Calu3 (cell line): ENCODE measurements at regions not wholly inside any gene's neighbourhood (a gene's known extent, or its start where the extent isn't known, plus 50 kb on each side); places are given as distances from the start of the nearest gene placed in this dataset.

ENCODE experiments used
- BruUV-seq: library from RNA; stranded (reverse); fragments of 400-500 nt; replicated peaks from 2 replicates; lab custom pipeline; 2021; lab: Mats Ljungman, UMichigan
- CTCF ChIA-PET: fragments of 300-600 bp; sonication (Branson Sonifier 250); formaldehyde crosslinking; loops from one replicate; lab custom pipeline; 2022; ENCODE audit warnings: antibody characterized with exemption; lab: Charles Lee
- DNase-seq: peaks from one replicate; pipeline ENCODE4 v3.0.0; 2022
- H3K27ac Mint-ChIP-seq: one replicate; pipeline ENCODE4 v1.8.0; 2022; ENCODE audit warnings: mixed read lengths; ENCODE audit not compliant: unreplicated experiment
- H3K27me3 Mint-ChIP-seq: one replicate; pipeline ENCODE4 v1.8.0; 2022; ENCODE audit warnings: mixed read lengths; ENCODE audit not compliant: unreplicated experiment
- H3K36me3 Mint-ChIP-seq: one replicate; pipeline ENCODE4 v1.8.0; 2022; ENCODE audit warnings: mild to moderate bottlenecking, moderate library complexity, mixed read lengths; ENCODE audit not compliant: insufficient read depth, unreplicated experiment
- H3K4me1 Mint-ChIP-seq: one replicate; pipeline ENCODE4 v1.8.0; 2022; ENCODE audit warnings: mild to moderate bottlenecking, low read depth, mixed read lengths; ENCODE audit not compliant: unreplicated experiment
- H3K4me3 Mint-ChIP-seq: one replicate; pipeline ENCODE4 v1.8.0; 2022; ENCODE audit warnings: mild to moderate bottlenecking, low read depth, moderate library complexity, mixed read lengths; ENCODE audit not compliant: unreplicated experiment
- H3K9me3 Mint-ChIP-seq: one replicate; pipeline ENCODE4 v1.8.0; 2022; ENCODE audit warnings: low read depth, mixed read lengths; ENCODE audit not compliant: unreplicated experiment
- intact Hi-C: fragments of 100-400 bp; cut with micrococcal nuclease; formaldehyde crosslinking; loops from one replicate; pipeline ENCODE4 v1.10.0; 2022; ENCODE audit not compliant: unreplicated experiment
- TF ChIP-seq, protein P1 (sequence below): fragments of 200-600 bp; IDR thresholded peaks from one replicate; pipeline ENCODE4 v1.8.0; 2022; ENCODE audit warnings: antibody characterized with exemption; ENCODE audit not compliant: unreplicated experiment

DNA sequence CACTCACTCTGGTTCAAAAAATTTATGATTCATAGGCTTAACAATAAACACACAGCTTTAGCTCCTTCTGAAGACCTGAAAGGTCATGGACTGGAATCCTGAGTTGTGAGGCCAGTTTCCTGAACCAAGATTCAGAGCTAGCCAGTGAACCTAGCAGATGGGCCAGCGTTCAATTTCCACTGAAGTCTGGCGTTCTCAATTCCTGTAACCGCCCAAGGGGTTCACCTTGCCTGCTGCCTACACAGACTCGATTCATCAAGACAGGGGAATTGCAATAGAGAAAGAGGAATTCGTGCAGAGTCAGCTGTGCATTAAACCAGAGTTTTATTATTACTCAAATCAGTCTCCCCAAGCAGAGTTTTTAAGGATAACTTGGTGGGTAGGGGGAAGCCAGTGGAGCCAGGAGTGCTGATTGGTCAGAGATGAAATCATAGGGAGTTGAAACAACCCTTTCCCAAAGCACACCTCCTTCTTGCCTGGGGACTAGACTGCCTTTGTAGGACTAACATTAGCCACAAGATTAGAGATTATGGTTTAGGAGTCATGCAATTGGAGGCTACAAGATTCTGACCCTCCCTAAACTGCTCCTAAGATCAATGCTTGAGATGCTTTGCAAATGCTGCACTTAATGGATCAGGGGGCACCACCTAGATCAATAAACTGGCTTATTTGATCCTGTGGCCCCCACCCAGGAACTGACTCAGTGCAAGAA, 117.5 kb upstream of the SHB start:
- Mint-ChIP-seq H3K27me3 (no peaks in the 10 kb centered on the region), H3K27ac (no peak overlapping the region), H3K4me3 (no peak overlapping the region), H3K9me3 (no peaks in the 10 kb centered on the region), H3K4me1 (no peaks in the 10 kb centered on the region), H3K36me3 (no peaks in the 10 kb centered on the region)
- no peak for DNase-seq
- BruUV-seq, result no TSS peak
- TF ChIP-seq, protein P1, sequence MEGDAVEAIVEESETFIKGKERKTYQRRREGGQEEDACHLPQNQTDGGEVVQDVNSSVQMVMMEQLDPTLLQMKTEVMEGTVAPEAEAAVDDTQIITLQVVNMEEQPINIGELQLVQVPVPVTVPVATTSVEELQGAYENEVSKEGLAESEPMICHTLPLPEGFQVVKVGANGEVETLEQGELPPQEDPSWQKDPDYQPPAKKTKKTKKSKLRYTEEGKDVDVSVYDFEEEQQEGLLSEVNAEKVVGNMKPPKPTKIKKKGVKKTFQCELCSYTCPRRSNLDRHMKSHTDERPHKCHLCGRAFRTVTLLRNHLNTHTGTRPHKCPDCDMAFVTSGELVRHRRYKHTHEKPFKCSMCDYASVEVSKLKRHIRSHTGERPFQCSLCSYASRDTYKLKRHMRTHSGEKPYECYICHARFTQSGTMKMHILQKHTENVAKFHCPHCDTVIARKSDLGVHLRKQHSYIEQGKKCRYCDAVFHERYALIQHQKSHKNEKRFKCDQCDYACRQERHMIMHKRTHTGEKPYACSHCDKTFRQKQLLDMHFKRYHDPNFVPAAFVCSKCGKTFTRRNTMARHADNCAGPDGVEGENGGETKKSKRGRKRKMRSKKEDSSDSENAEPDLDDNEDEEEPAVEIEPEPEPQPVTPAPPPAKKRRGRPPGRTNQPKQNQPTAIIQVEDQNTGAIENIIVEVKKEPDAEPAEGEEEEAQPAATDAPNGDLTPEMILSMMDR, result no peak
- CTCF ChIA-PET, result no interaction called here
- intact Hi-C loops, result no loop called here

DNA sequence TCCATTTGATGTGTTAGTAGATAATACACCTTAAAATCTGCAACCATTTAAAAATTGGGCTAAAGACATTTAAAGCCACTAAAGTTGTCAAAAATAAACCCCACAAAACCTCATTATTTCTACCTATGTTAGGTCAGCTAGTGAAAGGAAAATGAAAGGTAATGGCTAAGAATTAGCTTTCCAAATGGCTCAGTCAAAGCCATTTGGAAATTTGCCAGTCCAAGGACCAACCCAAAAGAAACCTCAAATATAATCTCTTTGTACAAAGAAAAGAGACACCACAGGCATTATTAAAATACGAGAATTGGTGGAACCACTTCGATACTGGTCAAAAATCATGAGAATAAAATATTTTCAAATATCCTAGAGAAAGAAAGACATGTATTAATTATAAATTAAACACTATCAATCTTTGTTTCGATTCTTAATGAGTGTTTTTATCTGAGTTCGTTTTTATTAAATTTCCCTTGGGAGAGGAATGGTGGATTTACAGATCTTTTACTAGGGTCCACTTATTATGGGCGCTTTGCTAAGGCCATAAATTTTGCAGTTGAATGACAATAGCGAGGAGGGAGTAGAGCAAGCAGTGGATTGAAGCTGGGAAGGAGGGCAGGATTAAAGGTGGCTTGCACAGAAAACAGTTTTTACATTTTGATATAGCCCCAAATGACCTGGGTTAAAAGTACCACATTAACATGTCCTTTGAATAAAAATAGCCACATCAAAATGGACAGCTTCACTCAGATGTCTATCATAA, 116.8 kb upstream of the SHB start:
- CTCF ChIA-PET, result no interaction called here
- Mint-ChIP-seq H3K36me3 (no peaks in the 10 kb centered on the region), H3K4me3 (no peak overlapping the region), H3K27ac (no peak overlapping the region), H3K4me1 (no peaks in the 10 kb centered on the region), H3K27me3 (no peaks in the 10 kb centered on the region), H3K9me3 (no peaks in the 10 kb centered on the region)
- TF ChIP-seq, protein P1, result no peak
- no TSS peak for BruUV-seq
- intact Hi-C loops, result no loop called here
- no peak for DNase-seq

DNA sequence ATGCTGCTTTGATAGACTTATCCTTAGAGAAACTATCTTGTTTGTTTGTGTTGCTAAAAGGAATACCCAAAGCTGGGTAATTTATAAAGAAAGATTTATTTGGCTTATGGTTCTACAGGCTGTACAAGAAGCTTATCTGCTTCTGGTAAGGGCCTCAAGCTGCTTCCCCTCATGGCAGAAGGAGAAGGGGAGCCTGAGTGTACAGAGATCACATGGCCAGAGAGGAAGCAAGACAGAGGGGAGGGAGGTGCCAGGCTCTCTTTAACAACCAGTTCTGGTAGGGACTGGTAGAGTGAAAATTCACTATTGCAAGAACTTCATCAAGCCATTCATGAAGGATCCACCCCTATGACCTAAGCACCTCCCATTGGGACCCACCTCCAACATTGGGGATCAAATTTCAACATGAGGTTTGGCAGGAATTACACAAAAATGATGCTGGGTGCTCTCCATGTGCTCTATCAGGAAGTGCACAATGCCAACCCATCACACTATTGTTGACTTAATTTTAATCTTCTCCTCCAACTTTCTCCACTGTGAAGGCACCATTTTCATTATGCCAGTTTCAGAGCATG, 115.1 kb upstream of the SHB start:
- intact Hi-C loops, result no loop called here
- H3K4me1 Mint-ChIP-seq, result no peaks in the 10 kb centered on the region
- H3K27me3 Mint-ChIP-seq, result no peaks in the 10 kb centered on the region
- TF ChIP-seq, protein P1, result no peak
- H3K9me3 Mint-ChIP-seq, result no peaks in the 10 kb centered on the region
- no peaks in the 10 kb centered on the region for H3K36me3 Mint-ChIP-seq
- CTCF ChIA-PET, result no interaction called here
- H3K4me3 Mint-ChIP-seq, result no peak overlapping the region
- BruUV-seq, result no TSS peak
- no peak overlapping the region for H3K27ac Mint-ChIP-seq
- DNase-seq, result no peak

DNA sequence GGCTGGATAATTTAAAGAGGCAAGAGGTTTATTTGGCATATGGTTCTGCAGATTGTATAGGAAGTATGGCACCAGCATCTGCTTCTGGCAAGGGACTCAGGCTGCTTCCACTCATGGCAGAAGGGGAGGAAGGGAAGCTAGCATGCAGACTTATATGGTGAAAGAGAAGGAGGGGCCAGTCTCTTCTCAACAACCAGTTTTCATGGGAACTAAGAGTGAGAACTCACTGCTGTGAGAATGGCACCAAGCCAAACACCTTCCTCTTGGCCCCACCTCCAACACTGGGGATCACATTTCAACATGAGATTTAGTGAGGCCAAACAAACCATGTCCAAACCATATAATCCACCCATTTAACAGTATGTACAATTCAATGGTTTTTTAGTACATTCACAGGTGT, 113.3 kb upstream of the SHB start:
- TF ChIP-seq, protein P1, result no peak
- CTCF ChIA-PET, result no interaction called here
- DNase-seq, result peak; percentile 2
- Mint-ChIP-seq H3K27me3 (no peaks in the 10 kb centered on the region), H3K4me1 (peaks cover 11% of the 10 kb centered on the region), H3K4me3 (no peak overlapping the region), H3K27ac (no peak overlapping the region), H3K36me3 (no peaks in the 10 kb centered on the region), H3K9me3 (no peaks in the 10 kb centered on the region)
- no TSS peak for BruUV-seq
- intact Hi-C loops, result no loop called here
